ENCODE measurements at regions not wholly inside any gene's neighbourhood (a gene's known extent, or its start where the extent isn't known, plus 50 kb on each side); places are given as distances from the start of the nearest gene placed in this dataset.

DNA sequence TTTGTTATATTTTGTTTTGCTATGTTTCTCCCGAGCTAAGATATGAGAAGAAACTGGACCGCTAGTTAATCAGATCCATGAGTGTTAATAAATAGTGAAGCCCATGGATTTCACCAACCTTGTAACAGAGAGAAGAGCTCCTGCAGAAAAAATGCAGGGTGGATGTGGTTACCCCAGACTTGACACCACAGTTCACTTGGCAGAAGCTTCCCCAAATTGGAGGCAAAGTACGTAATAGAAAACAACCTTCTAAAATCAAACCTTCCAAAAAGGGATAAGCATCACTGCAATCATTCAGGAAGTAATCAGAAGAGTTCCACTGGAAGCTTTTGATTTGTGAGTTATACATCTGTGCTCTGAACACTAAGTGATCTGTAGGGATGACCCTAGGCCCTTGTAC, 267.5 kb downstream of the ACTL7B start:
- Histone ChIP-seq H3K4me3 (no peak overlapping the region), H3K27me3 (ENCODE audit: low read depth) (no peaks in the 10 kb centered on the region), H3K27ac (no peak overlapping the region), H3K36me3 (no peaks in the 10 kb centered on the region), H3K9me3 (no peaks in the 10 kb centered on the region), H3K4me1 (no peaks in the 10 kb centered on the region)
- TF ChIP-seq, protein P1, sequence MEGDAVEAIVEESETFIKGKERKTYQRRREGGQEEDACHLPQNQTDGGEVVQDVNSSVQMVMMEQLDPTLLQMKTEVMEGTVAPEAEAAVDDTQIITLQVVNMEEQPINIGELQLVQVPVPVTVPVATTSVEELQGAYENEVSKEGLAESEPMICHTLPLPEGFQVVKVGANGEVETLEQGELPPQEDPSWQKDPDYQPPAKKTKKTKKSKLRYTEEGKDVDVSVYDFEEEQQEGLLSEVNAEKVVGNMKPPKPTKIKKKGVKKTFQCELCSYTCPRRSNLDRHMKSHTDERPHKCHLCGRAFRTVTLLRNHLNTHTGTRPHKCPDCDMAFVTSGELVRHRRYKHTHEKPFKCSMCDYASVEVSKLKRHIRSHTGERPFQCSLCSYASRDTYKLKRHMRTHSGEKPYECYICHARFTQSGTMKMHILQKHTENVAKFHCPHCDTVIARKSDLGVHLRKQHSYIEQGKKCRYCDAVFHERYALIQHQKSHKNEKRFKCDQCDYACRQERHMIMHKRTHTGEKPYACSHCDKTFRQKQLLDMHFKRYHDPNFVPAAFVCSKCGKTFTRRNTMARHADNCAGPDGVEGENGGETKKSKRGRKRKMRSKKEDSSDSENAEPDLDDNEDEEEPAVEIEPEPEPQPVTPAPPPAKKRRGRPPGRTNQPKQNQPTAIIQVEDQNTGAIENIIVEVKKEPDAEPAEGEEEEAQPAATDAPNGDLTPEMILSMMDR (IDR thresholded peaks at IDR 0.05) = no peak
- ATAC-seq = no peak
- intact Hi-C loops (cut with DNase I) = no loop called here
- no peak for DNase-seq

- DNase-seq (no peak), ATAC-seq (no peak)
- Histone ChIP-seq H3K27me3 (ENCODE audit: low read depth) (no peaks in the 10 kb centered on the region), H3K4me1 (no peaks in the 10 kb centered on the region), H3K9me3 (no peaks in the 10 kb centered on the region), H3K4me3 (no peak overlapping the region), H3K27ac (no peak overlapping the region), H3K36me3 (no peaks in the 10 kb centered on the region)
- TF ChIP-seq, protein P1 (IDR thresholded peaks at IDR 0.05) = no peak
- intact Hi-C loops (cut with DNase I) = no loop called here
These were observed 269.2 kb downstream of the ACTL7B start for GRCh38 chr9:108586471-108587139.

DNA sequence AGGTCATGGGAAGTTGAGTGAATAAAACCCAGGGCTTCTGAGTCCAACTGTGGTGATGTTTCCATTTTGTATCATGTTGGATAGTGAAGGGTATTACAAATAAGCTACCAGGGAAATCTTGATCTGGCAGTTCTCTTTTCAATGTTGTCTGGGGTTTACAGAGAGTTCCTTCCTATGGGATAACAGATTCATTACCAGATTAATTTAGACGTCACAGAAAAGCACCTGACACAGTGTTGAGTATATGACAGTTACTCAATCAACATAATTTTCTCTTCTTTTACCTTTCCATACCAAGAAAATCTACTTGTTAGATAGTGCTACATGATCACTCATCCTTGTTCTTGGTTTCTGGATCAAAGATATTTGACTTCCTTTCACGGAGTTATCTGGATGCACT, 270.9 kb downstream of the ACTL7B start:
- intact Hi-C loops (cut with DNase I) = no loop called here
- Histone ChIP-seq H3K4me3 (no peak overlapping the region), H3K36me3 (no peaks in the 10 kb centered on the region), H3K27ac (no peak overlapping the region), H3K4me1 (no peaks in the 10 kb centered on the region), H3K27me3 (ENCODE audit: low read depth) (no peaks in the 10 kb centered on the region), H3K9me3 (no peaks in the 10 kb centered on the region)
- DNase-seq = no peak
- TF ChIP-seq, protein P1 (IDR thresholded peaks at IDR 0.05) = no peak
- no peak for ATAC-seq

- Histone ChIP-seq H3K9me3 (no peaks in the 10 kb centered on the region), H3K36me3 (no peaks in the 10 kb centered on the region), H3K4me3 (no peak overlapping the region), H3K27ac (no peak overlapping the region), H3K4me1 (no peaks in the 10 kb centered on the region), H3K27me3 (ENCODE audit: low read depth) (no peaks in the 10 kb centered on the region)
- TF ChIP-seq, protein P1 (IDR thresholded peaks at IDR 0.05) = no peak
- intact Hi-C loops (cut with DNase I) = no loop called here
- ATAC-seq (no peak), DNase-seq (no peak)
These were observed 273.1 kb downstream of the ACTL7B start for GRCh38 chr9:108582726-108583125.

- TF ChIP-seq, protein P1 (IDR thresholded peaks at IDR 0.05) = no peak
- H3K4me3 ChIP-seq = no peak overlapping the region
- H3K9me3 ChIP-seq = no peaks in the 10 kb centered on the region
- H3K27me3 ChIP-seq (ENCODE audit: low read depth) = no peaks in the 10 kb centered on the region
- ATAC-seq = no peak
- H3K4me1 ChIP-seq = no peaks in the 10 kb centered on the region
- intact Hi-C loops (cut with DNase I) = no loop called here
- DNase-seq = no peak
- no peaks in the 10 kb centered on the region for H3K36me3 ChIP-seq
- no peak overlapping the region for H3K27ac ChIP-seq
These were observed 275.9 kb downstream of the ACTL7B start for GRCh38 chr9:108579757-108580439.

All from lower lobe of right lung (tissue), 2 donors.